Activated naive CD4-positive, alpha-beta T cell treated with anti-CD3 and anti-CD28 coated beads, Interleukin-2, amount 50 U/mL, for 72 hours (primary cell): ENCODE measurements at regions not wholly inside any gene's neighbourhood (a gene's known extent, or its start where the extent isn't known, plus 50 kb on each side); places are given as distances from the start of the nearest gene placed in this dataset.
"Not testable (repeated sequence)": the region's sequence is repeated elsewhere in the genome, so short reads cannot be mapped to it uniquely, and the experiment has no call there.

ENCODE experiments used
- ATAC-seq, 2 donors: fragments of 150-1000 bp; cut with Tn5 transposase; 2 replicates each; pipeline ENCODE4 v1.10.0; 2021; ENCODE audit warnings: mild to moderate bottlenecking in 2 of 2, moderate library complexity in 2 of 2
- DNase-seq, 2 donors: peaks; one replicate each; pipeline ENCODE4 v3.0.0; 2021 to 2022; ENCODE audit warnings: low spot score in 2 of 2
- H3K27ac Mint-ChIP-seq, 2 donors: one replicate each; pipeline ENCODE4 v1.8.0; 2022; ENCODE audit warnings: mild to moderate bottlenecking in 2 of 2, mixed read lengths in 2 of 2
- H3K36me3 Mint-ChIP-seq, 2 donors: one replicate each; pipeline ENCODE4 v1.8.0; 2022; ENCODE audit warnings: mixed read lengths in 2 of 2
- H3K9me3 Mint-ChIP-seq, 2 donors: one replicate each; pipeline ENCODE4 v1.8.0; 2022; ENCODE audit warnings: mixed read lengths in 2 of 2

GRCh38 chr16:27633721-27634120 lies 83.8 kb downstream of the KATNIP start:
- Mint-ChIP-seq H3K9me3 (no peaks in the 10 kb centered on the region), H3K27ac (no peak overlapping the region), H3K36me3 (peaks cover 0 to 5% of the 10 kb centered on the region in 2 donors)
- DNase-seq (no peak), ATAC-seq (no peak)

- Mint-ChIP-seq H3K27ac (no peak overlapping the region), H3K9me3 (no peaks in the 10 kb centered on the region), H3K36me3 (peaks cover 0 to 5% of the 10 kb centered on the region in 2 donors)
- DNase-seq (no peak), ATAC-seq (no peak)
Measured at GRCh38 chr16:27634779-27635178, 84.8 kb downstream of the KATNIP start.

GRCh38 chr16:27636453-27637240 lies 86.7 kb downstream of the KATNIP start:
- peak overlapping the region in 1 of 2 donors; percentile 75 for H3K27ac Mint-ChIP-seq
- no peak for ATAC-seq

GRCh38 chr16:27638833-27639560 lies 89.1 kb downstream of the KATNIP start:
- Mint-ChIP-seq H3K27ac (no peak overlapping the region), H3K36me3 (peaks cover 4 to 5% of the 10 kb centered on the region in 2 donors), H3K9me3 (no peaks in the 10 kb centered on the region)
- ATAC-seq (no peak), DNase-seq (no peak)

More at GRCh38 chr16:27636453-27637240, 86.7 kb downstream of the KATNIP start:
- Mint-ChIP-seq H3K36me3 (peaks cover 4 to 7% of the 10 kb centered on the region in 2 donors), H3K9me3 (no peaks in the 10 kb centered on the region)
- no peak for DNase-seq

- DNase-seq (peak in 1 of 2 donors; percentile 26), ATAC-seq (peak; percentile 57 to 73)
- H3K36me3 Mint-ChIP-seq = peaks cover 4 to 5% of the 10 kb centered on the region in 2 donors
- H3K9me3 Mint-ChIP-seq = no peaks in the 10 kb centered on the region
- H3K27ac Mint-ChIP-seq = no peak overlapping the region
Measured at GRCh38 chr16:27639561-27640276, 89.8 kb downstream of the KATNIP start.

- Mint-ChIP-seq H3K27ac (no peak overlapping the region), H3K9me3 (no peaks in the 10 kb centered on the region), H3K36me3 (peaks cover 4 to 5% of the 10 kb centered on the region in 2 donors)
- ATAC-seq (no peak), DNase-seq (no peak)
Measured at GRCh38 chr16:27640277-27640600, 90.3 kb downstream of the KATNIP start.

GRCh38 chr16:27641260-27641659 lies 91.3 kb downstream of the KATNIP start:
- no peak overlapping the region for H3K27ac Mint-ChIP-seq
- ATAC-seq = peak in 1 of 2 donors; percentile 24

GRCh38 chr16:27641734-27642415 lies 91.9 kb downstream of the KATNIP start:
- not testable (repeated sequence) for H3K27ac Mint-ChIP-seq, H3K36me3 Mint-ChIP-seq, H3K9me3 Mint-ChIP-seq, DNase-seq, ATAC-seq

More at GRCh38 chr16:27641260-27641659, 91.3 kb downstream of the KATNIP start:
- Mint-ChIP-seq H3K36me3 (peaks cover 4 to 5% of the 10 kb centered on the region in 2 donors), H3K9me3 (no peaks in the 10 kb centered on the region)
- DNase-seq = no peak

- no peak for DNase-seq
Measured at GRCh38 chr16:27642756-27643155, 92.8 kb downstream of the KATNIP start.

GRCh38 chr16:27644165-27644564 lies 94.2 kb downstream of the KATNIP start:
- H3K27ac Mint-ChIP-seq = peak overlapping the region in 1 of 2 donors; percentile 21
- H3K9me3 Mint-ChIP-seq = no peaks in the 10 kb centered on the region
- H3K36me3 Mint-ChIP-seq = peaks cover 4 to 5% of the 10 kb centered on the region in 2 donors
- ATAC-seq (no peak), DNase-seq (no peak)

More at GRCh38 chr16:27642756-27643155, 92.8 kb downstream of the KATNIP start:
- no peak for ATAC-seq
- Mint-ChIP-seq H3K27ac (no peak overlapping the region), H3K9me3 (no peaks in the 10 kb centered on the region), H3K36me3 (peaks cover 4 to 5% of the 10 kb centered on the region in 2 donors)

- DNase-seq = no peak
- no peak overlapping the region for H3K27ac Mint-ChIP-seq
- no peak for ATAC-seq
- H3K9me3 Mint-ChIP-seq = no peaks in the 10 kb centered on the region
- H3K36me3 Mint-ChIP-seq = peaks cover 4 to 5% of the 10 kb centered on the region in 2 donors
Measured at GRCh38 chr16:27645396-27645795, 95.5 kb downstream of the KATNIP start.

GRCh38 chr16:27646806-27647205 lies 96.9 kb downstream of the KATNIP start:
- Mint-ChIP-seq H3K9me3 (no peaks in the 10 kb centered on the region), H3K36me3 (peaks cover 0 to 2% of the 10 kb centered on the region in 2 donors), H3K27ac (no peak overlapping the region)
- no peak for ATAC-seq
- DNase-seq = no peak

GRCh38 chr16:27649021-27649420 lies 99.1 kb downstream of the KATNIP start:
- no peaks in the 10 kb centered on the region for H3K9me3 Mint-ChIP-seq
- no peak overlapping the region for H3K27ac Mint-ChIP-seq
- ATAC-seq = no peak
- DNase-seq = no peak
- H3K36me3 Mint-ChIP-seq = no peaks in the 10 kb centered on the region

GRCh38 chr16:27650073-27650701 lies 100.2 kb downstream of the KATNIP start:
- Mint-ChIP-seq H3K27ac (no peak overlapping the region), H3K36me3 (no peaks in the 10 kb centered on the region), H3K9me3 (no peaks in the 10 kb centered on the region)
- DNase-seq (no peak), ATAC-seq (no peak)

- Mint-ChIP-seq H3K9me3 (no peaks in the 10 kb centered on the region), H3K36me3 (no peaks in the 10 kb centered on the region), H3K27ac (no peak overlapping the region)
- DNase-seq (no peak), ATAC-seq (no peak)
Measured at GRCh38 chr16:27651301-27651700, 101.4 kb downstream of the KATNIP start.

GRCh38 chr16:27657811-27658210 lies 107.9 kb downstream of the KATNIP start:
- Mint-ChIP-seq H3K27ac (no peak overlapping the region), H3K9me3 (no peaks in the 10 kb centered on the region), H3K36me3 (no peaks in the 10 kb centered on the region)
- no peak for DNase-seq
- ATAC-seq = no peak
